CD14-positive monocyte (primary cell): ENCODE measurements at regions not wholly inside any gene's neighbourhood (a gene's known extent, or its start where the extent isn't known, plus 50 kb on each side); places are given as distances from the start of the nearest gene placed in this dataset.

Experiments used
- DNase-seq, 3 donors: peaks; one replicate each; pipeline ENCODE4 v3.0.0-alpha.2; 2011 to 2022
- H2AFZ ChIP-seq: 2 replicates; pipeline ENCODE4 v1.6.0; 2012; ENCODE audit warnings: mild to moderate bottlenecking, low read depth, low read length, inconsistent platforms; ENCODE audit not compliant: insufficient read depth, poor library complexity, severe bottlenecking
- H3K27ac ChIP-seq, 2 donors: 1 replicate in 1 of 2; 2 replicates in 1 of 2; pipeline ENCODE4 v1.5.1; 2012 to 2013; ENCODE audit warnings: low read length in 2 of 2, control low read depth in 1 of 2, inconsistent platforms in 1 of 2, low read depth in 1 of 2, mild to moderate bottlenecking in 1 of 2
- H3K27me3 ChIP-seq, 2 donors: one replicate each; pipeline versions ENCODE4 v1.6.0 to v1.6.1; 2011 to 2013; ENCODE audit warnings: low read length in 2 of 2; ENCODE audit not compliant: control insufficient read depth in 2 of 2, insufficient read depth in 2 of 2
- H3K36me3 ChIP-seq, 2 donors: replicated peaks in 1 of 2; 1 replicate in 1 of 2; 2 replicates in 1 of 2; pipeline versions ENCODE4 v1.5.1 to v1.6.1; 2012 to 2013; ENCODE audit warnings: low read length in 2 of 2, control low read depth in 1 of 2, inconsistent platforms in 1 of 2, mild to moderate bottlenecking in 1 of 2; ENCODE audit not compliant: insufficient read depth in 2 of 2, control insufficient read depth in 1 of 2
- H3K4me1 ChIP-seq, 2 donors: 1 replicate in 1 of 2; 2 replicates in 1 of 2; pipeline versions ENCODE4 v1.5.1 to v1.6.1; 2012 to 2013; ENCODE audit warnings: low read length in 2 of 2, control low read depth in 1 of 2, inconsistent platforms in 1 of 2, mild to moderate bottlenecking in 1 of 2, moderate library complexity in 1 of 2; ENCODE audit not compliant: insufficient read depth in 2 of 2, control insufficient read depth in 1 of 2
- H3K4me2 ChIP-seq: replicated peaks from 2 replicates; pipeline ENCODE3; 2012; ENCODE audit warnings: low read length, moderate library complexity, mild to moderate bottlenecking; ENCODE audit not compliant: poor library complexity, severe bottlenecking; ENCODE audit errors: extremely low read depth
- H3K4me3 ChIP-seq, 3 experiments: fragments of 200-600 bp in 1 of 3; sonication (generic) in 1 of 3; replicated peaks in 1 of 3; 1 replicate in 2 of 3; 2 replicates in 1 of 3; pipeline ENCODE4 v1.5.1; 2011 to 2013; ENCODE audit warnings: low read length in 3 of 3, mild to moderate bottlenecking in 3 of 3, control low read depth in 2 of 3, low read depth in 2 of 3, inconsistent platforms in 1 of 3, moderate library complexity in 1 of 3
- H3K79me2 ChIP-seq: 2 replicates; pipeline ENCODE4 v1.6.0; 2012; ENCODE audit warnings: mild to moderate bottlenecking, control low read depth, inconsistent platforms, low read length, moderate library complexity; ENCODE audit not compliant: insufficient read depth
- H3K9ac ChIP-seq: 2 replicates; pipeline ENCODE4 v1.6.0; 2017; ENCODE audit warnings: low read length, mild to moderate bottlenecking; ENCODE audit not compliant: insufficient read depth, poor library complexity, severe bottlenecking
- H3K9me3 ChIP-seq, 2 donors: replicated peaks in 1 of 2; 1 replicate in 1 of 2; 2 replicates in 1 of 2; pipeline versions ENCODE4 v1.5.1 to v1.6.1; 2012 to 2013; ENCODE audit warnings: low read length in 2 of 2, control low read depth in 1 of 2; ENCODE audit not compliant: control insufficient read depth in 1 of 2, insufficient read depth in 1 of 2
- H4K20me1 ChIP-seq: 2 replicates; pipeline ENCODE4 v1.6.0; 2012; ENCODE audit warnings: mild to moderate bottlenecking, low read length, control low read depth, moderate library complexity; ENCODE audit not compliant: insufficient read depth
- H3K27ac Mint-ChIP-seq, 7 donors: one replicate each; pipeline ENCODE4 v1.8.0; 2020; ENCODE audit warnings: mild to moderate bottlenecking in 7 of 7, mixed read lengths in 7 of 7, moderate library complexity in 6 of 7, inconsistent platforms in 2 of 7
- H3K27me3 Mint-ChIP-seq, 3 donors: one replicate each; pipeline ENCODE4 v1.8.0; 2021 to 2022; ENCODE audit warnings: low read depth in 3 of 3, mild to moderate bottlenecking in 3 of 3, mixed read lengths in 3 of 3, moderate library complexity in 3 of 3, inconsistent platforms in 1 of 3
- H3K36me3 Mint-ChIP-seq, 2 donors: one replicate each; pipeline ENCODE4 v1.8.0; 2020; ENCODE audit warnings: mixed read lengths in 2 of 2, inconsistent platforms in 1 of 2, mild to moderate bottlenecking in 1 of 2
- H3K4me1 Mint-ChIP-seq: one replicate; pipeline ENCODE4 v1.8.0; 2020; ENCODE audit warnings: mild to moderate bottlenecking, mixed read lengths
- H3K4me3 Mint-ChIP-seq, 2 donors: one replicate each; pipeline ENCODE4 v1.8.0; 2020; ENCODE audit warnings: mild to moderate bottlenecking in 2 of 2, mixed read lengths in 2 of 2, moderate library complexity in 1 of 2
- H3K9me3 Mint-ChIP-seq, 7 donors: one replicate each; pipeline ENCODE4 v1.8.0; 2020 to 2022; ENCODE audit warnings: mixed read lengths in 7 of 7, mild to moderate bottlenecking in 6 of 7, moderate library complexity in 6 of 7, inconsistent platforms in 2 of 7
- WGBS: methylation state at CpG from one replicate; pipeline ENCODE4 v1.1.5; 2013; ENCODE audit warnings: missing lambda C conversion rate; ENCODE audit not compliant: insufficient coverage; 5-methylcytosine and 5-hydroxymethylcytosine counted together
- intact Hi-C, 2 donors: fragments of 100-400 bp; cut with micrococcal nuclease; formaldehyde crosslinking; loops; one replicate each; pipeline versions ENCODE4 v1.15.0 to v1.15.1; 2023
- TF ChIP-seq, protein P1 (sequence below): fragments of 200-600 bp; IDR thresholded peaks from one replicate; pipeline ENCODE4 v1.8.0; 2022; ENCODE audit warnings: antibody characterized with exemption, mild to moderate bottlenecking

DNA sequence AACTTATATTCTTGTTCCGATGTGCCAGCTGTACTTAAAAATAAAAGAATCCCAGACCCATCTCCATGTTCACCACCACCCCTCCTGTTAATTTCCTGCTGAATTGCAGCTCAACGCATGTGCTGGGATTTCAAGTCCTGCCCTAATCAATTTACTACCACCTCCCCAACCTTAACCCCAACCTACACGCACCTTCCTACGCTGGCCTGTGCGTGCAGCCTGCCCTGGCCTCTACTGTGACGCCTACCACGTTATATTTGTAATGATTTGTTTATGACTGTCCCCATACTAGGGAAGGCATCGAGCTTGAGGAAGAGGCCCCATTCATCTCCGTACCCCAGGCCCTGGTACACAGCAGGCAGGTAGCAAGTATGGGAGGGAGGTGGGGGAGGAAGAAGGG is 251.1 kb downstream of the MRTFB start:
- intact Hi-C loops = no loop called here
- Histone ChIP-seq H3K4me2 (no peak overlapping the region), H2AFZ (no peak overlapping the region), H3K4me1 (no peaks in the 10 kb centered on the region), H3K9me3 (no peaks in the 10 kb centered on the region), H4K20me1 (no peaks in the 10 kb centered on the region), H3K27me3 (no peaks in the 10 kb centered on the region), H3K4me3 (no peak overlapping the region), H3K79me2 (no peaks in the 10 kb centered on the region), H3K27ac (no peak overlapping the region), H3K9ac (no peak overlapping the region), H3K36me3 (no peaks in the 10 kb centered on the region)
- H3K4me1 Mint-ChIP-seq = no peaks in the 10 kb centered on the region
- H3K9me3 Mint-ChIP-seq = peaks cover 0 to 2% (median 0%) of the 10 kb centered on the region in 7 donors
- no peaks in the 10 kb centered on the region for H3K36me3 Mint-ChIP-seq
- no peak overlapping the region for H3K4me3 Mint-ChIP-seq
- no peak for DNase-seq
- 71% methylated on average over 4 of the region's 9 CpGs for WGBS
- peaks cover 1 to 10% (median 4%) of the 10 kb centered on the region in 3 donors for H3K27me3 Mint-ChIP-seq
- H3K27ac Mint-ChIP-seq = no peak overlapping the region
- TF ChIP-seq, protein P1, sequence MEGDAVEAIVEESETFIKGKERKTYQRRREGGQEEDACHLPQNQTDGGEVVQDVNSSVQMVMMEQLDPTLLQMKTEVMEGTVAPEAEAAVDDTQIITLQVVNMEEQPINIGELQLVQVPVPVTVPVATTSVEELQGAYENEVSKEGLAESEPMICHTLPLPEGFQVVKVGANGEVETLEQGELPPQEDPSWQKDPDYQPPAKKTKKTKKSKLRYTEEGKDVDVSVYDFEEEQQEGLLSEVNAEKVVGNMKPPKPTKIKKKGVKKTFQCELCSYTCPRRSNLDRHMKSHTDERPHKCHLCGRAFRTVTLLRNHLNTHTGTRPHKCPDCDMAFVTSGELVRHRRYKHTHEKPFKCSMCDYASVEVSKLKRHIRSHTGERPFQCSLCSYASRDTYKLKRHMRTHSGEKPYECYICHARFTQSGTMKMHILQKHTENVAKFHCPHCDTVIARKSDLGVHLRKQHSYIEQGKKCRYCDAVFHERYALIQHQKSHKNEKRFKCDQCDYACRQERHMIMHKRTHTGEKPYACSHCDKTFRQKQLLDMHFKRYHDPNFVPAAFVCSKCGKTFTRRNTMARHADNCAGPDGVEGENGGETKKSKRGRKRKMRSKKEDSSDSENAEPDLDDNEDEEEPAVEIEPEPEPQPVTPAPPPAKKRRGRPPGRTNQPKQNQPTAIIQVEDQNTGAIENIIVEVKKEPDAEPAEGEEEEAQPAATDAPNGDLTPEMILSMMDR = no peak

DNA sequence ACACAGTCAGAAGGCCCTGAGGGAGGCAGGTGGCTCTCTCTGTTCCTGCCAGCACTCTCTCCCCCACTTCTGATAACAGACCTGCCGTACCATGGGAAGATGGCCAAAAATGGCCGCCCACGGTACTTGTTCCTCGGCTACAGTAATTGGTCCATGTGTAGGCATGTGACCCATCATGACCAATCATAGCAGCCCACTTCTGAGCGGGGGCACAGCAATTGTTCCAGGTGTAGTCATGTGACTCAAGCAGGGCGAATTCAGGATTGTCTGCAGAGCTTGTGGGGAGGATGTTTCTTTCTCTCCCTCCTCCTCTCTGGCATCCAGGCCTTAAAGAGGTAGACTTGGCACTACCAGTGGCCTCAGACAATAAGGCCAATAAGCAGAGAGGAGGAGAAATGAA is 250.4 kb downstream of the MRTFB start:
- no peak for DNase-seq
- Histone ChIP-seq H3K9me3 (no peaks in the 10 kb centered on the region), H3K4me1 (no peaks in the 10 kb centered on the region), H3K27ac (no peak overlapping the region), H3K36me3 (no peaks in the 10 kb centered on the region), H3K79me2 (no peaks in the 10 kb centered on the region), H3K4me2 (no peak overlapping the region), H3K27me3 (no peaks in the 10 kb centered on the region), H3K9ac (no peak overlapping the region), H2AFZ (no peak overlapping the region), H3K4me3 (no peak overlapping the region), H4K20me1 (no peaks in the 10 kb centered on the region)
- WGBS = no CpG with 5 or more reads among the region's 6 CpGs
- peaks cover 1 to 10% (median 4%) of the 10 kb centered on the region in 3 donors for H3K27me3 Mint-ChIP-seq
- H3K36me3 Mint-ChIP-seq = no peaks in the 10 kb centered on the region
- no peaks in the 10 kb centered on the region for H3K4me1 Mint-ChIP-seq
- H3K9me3 Mint-ChIP-seq = peaks cover 0 to 2% (median 0%) of the 10 kb centered on the region in 7 donors
- intact Hi-C loops = no loop called here
- TF ChIP-seq, protein P1 = no peak
- peak overlapping the region in 1 of 7 donors; percentile 35 for H3K27ac Mint-ChIP-seq
- H3K4me3 Mint-ChIP-seq = no peak overlapping the region
